WTC11 (cell line): ENCODE measurements at regions not wholly inside any gene's neighbourhood (a gene's known extent, or its start where the extent isn't known, plus 50 kb on each side); places are given as distances from the start of the nearest gene placed in this dataset.

Experiments
- ATAC-seq: fragments of 200-7000 bp; cut with Tn5 transposase; 2 replicates; pipeline ENCODE4 v1.10.0; 2021; ENCODE audit warnings: mild to moderate bottlenecking, moderate library complexity
- CTCF ChIA-PET: fragments of 300-600 bp; sonication (Branson Sonifier 250); formaldehyde crosslinking; loops from one replicate; lab custom pipeline; 2021; ENCODE audit warnings: antibody characterized with exemption; lab: Charles Lee
- POLR2A ChIA-PET: fragments of 350-600 bp; sonication (Branson Sonifier 250); formaldehyde crosslinking; loops from one replicate; lab custom pipeline; 2021; ENCODE audit warnings: antibody characterized with exemption; lab: Charles Lee
- DNase-seq: peaks from one replicate; pipeline ENCODE4 v3.0.0; 2021; ENCODE audit warnings: low spot score
- H3K27ac Mint-ChIP-seq: 2 replicates; pipeline ENCODE4 v1.8.0; 2021; ENCODE audit warnings: mixed read lengths
- H3K27me3 Mint-ChIP-seq: 2 replicates; pipeline ENCODE4 v1.8.0; 2021; ENCODE audit warnings: low read depth, mild to moderate bottlenecking, moderate library complexity, mixed read lengths
- H3K36me3 Mint-ChIP-seq: 2 replicates; pipeline ENCODE4 v1.8.0; 2021; ENCODE audit warnings: mixed read lengths
- H3K4me1 Mint-ChIP-seq: 2 replicates; pipeline ENCODE4 v1.8.0; 2022; ENCODE audit warnings: mixed read lengths
- H3K4me3 Mint-ChIP-seq: 2 replicates; pipeline ENCODE4 v1.8.0; 2021; ENCODE audit warnings: mild to moderate bottlenecking, moderate library complexity, mixed read lengths
- H3K9me3 Mint-ChIP-seq: 2 replicates; pipeline ENCODE4 v1.8.0; 2021; ENCODE audit warnings: mixed read lengths
- AR ChIP-seq: fragments of 250-450 bp; sonication (Bioruptor Pico); IDR thresholded peaks from 2 replicates; pipeline ENCODE4 v1.9.0; 2021; ENCODE audit warnings: mild to moderate bottlenecking
- CREM ChIP-seq: sonication (generic); formaldehyde crosslinking; IDR thresholded peaks from 2 replicates; pipeline ENCODE4 v1.8.1; 2022; ENCODE audit warnings: mild to moderate bottlenecking, missing genetic modification reagents, moderate library complexity
- ERG ChIP-seq: fragments of 250-450 bp; sonication (Bioruptor Pico); IDR thresholded peaks from 2 replicates; pipeline ENCODE4 v1.8.0; 2021; ENCODE audit warnings: mild to moderate bottlenecking
- FOXK1 ChIP-seq: sonication (generic); formaldehyde crosslinking; IDR thresholded peaks from 2 replicates; pipeline ENCODE4 v1.8.0; 2022; ENCODE audit warnings: mild to moderate bottlenecking, moderate library complexity, missing genetic modification reagents
- GRHL2 ChIP-seq: fragments of 250-450 bp; sonication (Bioruptor Pico); IDR thresholded peaks from 2 replicates; pipeline ENCODE4 v1.8.0; 2022; ENCODE audit warnings: mild to moderate bottlenecking, moderate library complexity; ENCODE audit not compliant: insufficient replicate concordance, severe bottlenecking
- HMGA2 ChIP-seq: fragments of 250-450 bp; sonication (Bioruptor Pico); IDR thresholded peaks from 2 replicates; pipeline ENCODE4 v1.4.0; 2021; ENCODE audit warnings: mild to moderate bottlenecking, moderate library complexity
- IRF2 ChIP-seq: sonication (generic); formaldehyde crosslinking; IDR thresholded peaks from 2 replicates; pipeline ENCODE4 v1.8.0; 2022; ENCODE audit warnings: low read depth, missing genetic modification reagents, borderline replicate concordance
- JAZF1 ChIP-seq: fragments of 250-450 bp; sonication (Bioruptor Pico); IDR thresholded peaks from 2 replicates; pipeline ENCODE4 v1.9.0; 2021; ENCODE audit warnings: moderate library complexity, mild to moderate bottlenecking, inconsistent platforms
- KAT7 ChIP-seq: sonication (generic); formaldehyde crosslinking; IDR thresholded peaks from 2 replicates; pipeline ENCODE4 v1.8.1; 2023; ENCODE audit warnings: missing genetic modification reagents, mild to moderate bottlenecking, borderline replicate concordance
- MAX ChIP-seq: sonication (generic); formaldehyde crosslinking; IDR thresholded peaks from 2 replicates; pipeline ENCODE4 v1.8.0; 2022; ENCODE audit warnings: mild to moderate bottlenecking, missing genetic modification reagents
- NR1H2 ChIP-seq: sonication (generic); formaldehyde crosslinking; IDR thresholded peaks from 2 replicates; pipeline ENCODE4 v1.9.0; 2021; ENCODE audit warnings: mild to moderate bottlenecking, moderate library complexity, missing genetic modification reagents
- OVOL2 ChIP-seq: fragments of 250-450 bp; sonication (Bioruptor Pico); IDR thresholded peaks from 2 replicates; pipeline ENCODE4 v1.9.0; 2021; ENCODE audit warnings: mild to moderate bottlenecking, borderline replicate concordance
- PREB ChIP-seq: sonication (generic); formaldehyde crosslinking; IDR thresholded peaks from 2 replicates; pipeline ENCODE4 v1.8.1; 2022; ENCODE audit warnings: mild to moderate bottlenecking, missing genetic modification reagents, moderate library complexity, borderline replicate concordance
- TCF7 ChIP-seq: sonication (generic); formaldehyde crosslinking; IDR thresholded peaks from 2 replicates; pipeline ENCODE4 v1.8.0; 2022; ENCODE audit warnings: mild to moderate bottlenecking, low read depth, missing genetic modification reagents, moderate library complexity
- TEAD1 ChIP-seq: sonication (generic); formaldehyde crosslinking; IDR thresholded peaks from 2 replicates; pipeline ENCODE4 v1.8.0; 2022; ENCODE audit warnings: mild to moderate bottlenecking, missing genetic modification reagents
- ZBTB21 ChIP-seq: sonication (generic); formaldehyde crosslinking; IDR thresholded peaks from 2 replicates; pipeline ENCODE4 v1.8.1; 2023; ENCODE audit warnings: mild to moderate bottlenecking, missing genetic modification reagents, borderline replicate concordance
- ZNF121 ChIP-seq: sonication (generic); formaldehyde crosslinking; IDR thresholded peaks from 2 replicates; pipeline ENCODE4 v1.8.0; 2023; ENCODE audit warnings: missing genetic modification reagents
- ZNF219 ChIP-seq: sonication (generic); formaldehyde crosslinking; IDR thresholded peaks from 2 replicates; pipeline ENCODE4 v1.8.0; 2023; ENCODE audit warnings: missing genetic modification reagents, mild to moderate bottlenecking, borderline replicate concordance
- ZNF232 ChIP-seq: sonication (generic); formaldehyde crosslinking; IDR thresholded peaks from 2 replicates; pipeline ENCODE4 v1.8.0; 2022; ENCODE audit warnings: mild to moderate bottlenecking, missing genetic modification reagents

GRCh38 chr2:136550181-136550580, 215.2 kb upstream of the THSD7B start (continued):
- TF ChIP-seq ZNF232 (CRISPR knock-in tag): no peak
- TF ChIP-seq OVOL2 (CRISPR knock-in tag): no peak
- TF ChIP-seq ZBTB21 (CRISPR knock-in tag): no peak
- no peak for TF ChIP-seq TCF7 (CRISPR knock-in tag)
- no peak for TF ChIP-seq NR1H2
- TF ChIP-seq AR: no peak

- POLR2A ChIA-PET: no interaction called here
- Mint-ChIP-seq H3K27ac (no peak overlapping the region), H3K4me1 (no peaks in the 10 kb centered on the region), H3K9me3 (peaks cover 13% of the 10 kb centered on the region), H3K27me3 (no peaks in the 10 kb centered on the region; the same call in 1 of the 2 replicates)
- CTCF ChIA-PET: no interaction called here
- no peak for DNase-seq
- no peak for ATAC-seq
- TF ChIP-seq PREB (CRISPR knock-in tag): no peak
- TF ChIP-seq, all 79 proteins: peak for 0
- H3K4me3 Mint-ChIP-seq: no peak overlapping the region
- H3K36me3 Mint-ChIP-seq: no peaks in the 10 kb centered on the region
These were observed 226.0 kb upstream of the THSD7B start for GRCh38 chr2:136539355-136539754.

GRCh38 chr2:136538489-136538888, 226.9 kb upstream of the THSD7B start:
- ChIA-PET CTCF (no interaction called here), POLR2A (no interaction called here)
- Mint-ChIP-seq H3K4me3 (no peak overlapping the region), H3K27me3 (no peaks in the 10 kb centered on the region; the same call in 1 of the 2 replicates), H3K9me3 (peaks cover 13% of the 10 kb centered on the region), H3K4me1 (no peaks in the 10 kb centered on the region), H3K27ac (no peak overlapping the region), H3K36me3 (no peaks in the 10 kb centered on the region)
- TF ChIP-seq TEAD1 (no peak), KAT7 (CRISPR knock-in tag) (no peak), HMGA2 (no peak), AR (no peak), FOXK1 (CRISPR knock-in tag) (no peak), GRHL2 (CRISPR knock-in tag) (no peak), IRF2 (CRISPR knock-in tag) (no peak), TCF7 (CRISPR knock-in tag) (no peak), JAZF1 (no peak), ZNF121 (CRISPR knock-in tag) (no peak), ZNF219 (no peak)
- ATAC-seq: no peak
- no peak for DNase-seq

GRCh38 chr2:136534811-136535210, 230.5 kb upstream of the THSD7B start:
- H3K4me1 Mint-ChIP-seq: no peaks in the 10 kb centered on the region
- H3K27me3 Mint-ChIP-seq: no peaks in the 10 kb centered on the region; the same call in 1 of the 2 replicates
- DNase-seq: no peak
- TF ChIP-seq ZBTB21 (CRISPR knock-in tag) (no peak), ERG (no peak), MAX (no peak), GRHL2 (CRISPR knock-in tag) (no peak), CREM (no peak)
- H3K4me3 Mint-ChIP-seq: no peak overlapping the region
- peaks cover 13% of the 10 kb centered on the region for H3K9me3 Mint-ChIP-seq
- CTCF ChIA-PET: no interaction called here
- POLR2A ChIA-PET: no interaction called here
- no peak for ATAC-seq
- H3K36me3 Mint-ChIP-seq: no peaks in the 10 kb centered on the region
- H3K27ac Mint-ChIP-seq: no peak overlapping the region
